Hepatocyte (in vitro differentiated cells): ENCODE measurements at regions not wholly inside any gene's neighbourhood (a gene's known extent, or its start where the extent isn't known, plus 50 kb on each side); places are given as distances from the start of the nearest gene placed in this dataset.

ENCODE experiments used
- DNase-seq: peaks from one replicate; pipeline ENCODE4 v3.0.0-alpha.2; 2016; ENCODE audit warnings: low spot score
- H2AFZ ChIP-seq: fragments of 200-600 bp; sonication (generic); 2 replicates; pipeline ENCODE4 v1.6.0; 2016; ENCODE audit warnings: antibody characterized with exemption, mild to moderate bottlenecking
- H3K27ac ChIP-seq: fragments of 200-600 bp; sonication (generic); 2 replicates; pipeline ENCODE4 v1.5.1; 2016; ENCODE audit warnings: mild to moderate bottlenecking
- H3K27me3 ChIP-seq: fragments of 200-600 bp; sonication (generic); 2 replicates; pipeline ENCODE4 v1.6.1; 2016
- H3K36me3 ChIP-seq: fragments of 200-600 bp; sonication (generic); replicated peaks from 2 replicates; pipeline ENCODE4 v1.5.1; 2016; ENCODE audit warnings: low read depth; ENCODE audit not compliant: insufficient read depth
- H3K4me1 ChIP-seq: fragments of 200-600 bp; sonication (generic); 2 replicates; pipeline ENCODE4 v1.5.1; 2016; ENCODE audit warnings: mild to moderate bottlenecking, moderate library complexity; ENCODE audit not compliant: insufficient read depth
- H3K4me2 ChIP-seq: fragments of 200-600 bp; sonication (generic); 2 replicates; pipeline ENCODE4 v1.6.0; 2016
- H3K4me3 ChIP-seq: fragments of 200-600 bp; sonication (generic); 2 replicates; pipeline ENCODE4 v1.5.1; 2016; ENCODE audit warnings: mild to moderate bottlenecking
- H3K79me2 ChIP-seq: fragments of 200-600 bp; sonication (generic); 2 replicates; pipeline ENCODE4 v1.6.0; 2017; ENCODE audit warnings: mild to moderate bottlenecking
- H3K9me2 ChIP-seq: fragments of 200-600 bp; sonication (generic); replicated peaks from 2 replicates; pipeline ENCODE4 v1.6.0; 2017; ENCODE audit warnings: mild to moderate bottlenecking; ENCODE audit not compliant: insufficient read depth
- H3K9me3 ChIP-seq: fragments of 200-600 bp; sonication (generic); 2 replicates; pipeline ENCODE4 v1.5.1; 2016; ENCODE audit warnings: low read depth, mild to moderate bottlenecking
- H4K20me1 ChIP-seq: fragments of 200-600 bp; sonication (generic); 2 replicates; pipeline ENCODE4 v1.6.0; 2016; ENCODE audit warnings: mild to moderate bottlenecking; ENCODE audit not compliant: insufficient read depth, poor library complexity, severe bottlenecking
- EZH2 ChIP-seq: fragments of 200-600 bp; sonication (generic); IDR thresholded peaks from 2 replicates; pipeline ENCODE4 v1.6.1; 2016; ENCODE audit warnings: antibody characterized with exemption, mild to moderate bottlenecking, borderline replicate concordance
- EZH2phosphoT487 ChIP-seq: fragments of 200-600 bp; sonication (generic); IDR thresholded peaks from one replicate; pipeline ENCODE4 v1.6.1; 2018; ENCODE audit warnings: antibody characterized with exemption, mild to moderate bottlenecking, low read depth, moderate library complexity; ENCODE audit not compliant: unreplicated experiment, severe bottlenecking
- WGBS: methylation state at CpG from one replicate; pipeline ENCODE4 v1.1.6; 2016; ENCODE audit warnings: low lambda C conversion rate; ENCODE audit errors: missing lambda C conversion rate; 5-methylcytosine and 5-hydroxymethylcytosine counted together
- TF ChIP-seq, protein P1 (sequence below): fragments of 200-600 bp; sonication (generic); IDR thresholded peaks from 2 replicates; pipeline ENCODE4 v1.5.1; 2016; ENCODE audit warnings: antibody characterized with exemption, mild to moderate bottlenecking; ENCODE audit not compliant: poor library complexity

DNA sequence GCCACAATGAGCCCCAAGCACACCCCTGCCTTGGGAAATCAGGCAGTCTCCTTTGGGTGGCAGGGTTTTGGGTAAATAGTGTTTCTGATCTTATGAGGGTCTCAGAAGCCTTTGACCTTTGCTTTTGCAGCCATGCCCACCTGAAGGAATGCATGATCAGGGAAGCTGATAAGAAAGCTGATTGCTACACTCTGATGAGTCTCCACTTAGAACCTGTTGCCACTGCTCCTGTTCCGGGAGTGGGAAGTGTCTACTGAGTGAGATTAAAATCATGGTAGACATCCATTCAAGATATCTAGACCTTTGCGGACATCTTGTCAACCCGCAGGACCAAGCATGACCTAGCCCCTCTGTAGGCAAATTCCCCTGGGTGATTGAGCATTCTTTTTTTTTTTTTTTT, 282.6 kb downstream of the SKIDA1 start:
- no peaks in the 10 kb centered on the region for H3K4me1 ChIP-seq
- no peaks in the 10 kb centered on the region for H3K27me3 ChIP-seq
- no peaks in the 10 kb centered on the region for H3K9me2 ChIP-seq
- no peak overlapping the region for H2AFZ ChIP-seq
- no peaks in the 10 kb centered on the region for H3K9me3 ChIP-seq
- H3K4me3 ChIP-seq: no peak overlapping the region
- no peak for TF ChIP-seq EZH2
- TF ChIP-seq EZH2phosphoT487: no peak
- TF ChIP-seq, protein P1, sequence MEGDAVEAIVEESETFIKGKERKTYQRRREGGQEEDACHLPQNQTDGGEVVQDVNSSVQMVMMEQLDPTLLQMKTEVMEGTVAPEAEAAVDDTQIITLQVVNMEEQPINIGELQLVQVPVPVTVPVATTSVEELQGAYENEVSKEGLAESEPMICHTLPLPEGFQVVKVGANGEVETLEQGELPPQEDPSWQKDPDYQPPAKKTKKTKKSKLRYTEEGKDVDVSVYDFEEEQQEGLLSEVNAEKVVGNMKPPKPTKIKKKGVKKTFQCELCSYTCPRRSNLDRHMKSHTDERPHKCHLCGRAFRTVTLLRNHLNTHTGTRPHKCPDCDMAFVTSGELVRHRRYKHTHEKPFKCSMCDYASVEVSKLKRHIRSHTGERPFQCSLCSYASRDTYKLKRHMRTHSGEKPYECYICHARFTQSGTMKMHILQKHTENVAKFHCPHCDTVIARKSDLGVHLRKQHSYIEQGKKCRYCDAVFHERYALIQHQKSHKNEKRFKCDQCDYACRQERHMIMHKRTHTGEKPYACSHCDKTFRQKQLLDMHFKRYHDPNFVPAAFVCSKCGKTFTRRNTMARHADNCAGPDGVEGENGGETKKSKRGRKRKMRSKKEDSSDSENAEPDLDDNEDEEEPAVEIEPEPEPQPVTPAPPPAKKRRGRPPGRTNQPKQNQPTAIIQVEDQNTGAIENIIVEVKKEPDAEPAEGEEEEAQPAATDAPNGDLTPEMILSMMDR: no peak
- H4K20me1 ChIP-seq: no peaks in the 10 kb centered on the region
- H3K36me3 ChIP-seq: no peaks in the 10 kb centered on the region
- H3K79me2 ChIP-seq: no peaks in the 10 kb centered on the region
- 60% methylated on average over 3 of the region's 3 CpGs for WGBS
- peak overlapping the region; percentile 20 for H3K4me2 ChIP-seq
- peak overlapping the region; percentile 41 for H3K27ac ChIP-seq
- peak; percentile 30 for DNase-seq

DNA sequence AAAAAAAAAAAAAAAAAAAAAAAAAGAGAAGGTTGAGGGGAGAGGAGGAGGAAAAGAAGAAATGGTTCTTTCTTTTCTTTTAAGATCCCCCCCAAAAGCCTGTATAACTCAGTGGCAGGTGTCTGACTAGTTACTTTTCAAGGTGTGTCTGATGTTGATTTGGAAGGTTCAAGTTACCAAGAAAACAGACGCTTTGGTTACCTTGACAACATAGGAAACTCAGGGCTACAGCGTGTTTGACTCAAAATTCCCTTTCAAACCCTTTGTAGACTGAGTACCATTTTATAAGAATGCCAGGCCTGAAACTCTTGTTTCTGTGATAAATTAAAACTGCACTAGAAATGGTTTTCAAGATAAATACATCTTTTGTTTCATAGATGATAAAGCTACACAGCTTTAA, 286.8 kb downstream of the SKIDA1 start:
- Histone ChIP-seq H3K4me1 (no peaks in the 10 kb centered on the region), H3K36me3 (no peaks in the 10 kb centered on the region), H2AFZ (no peak overlapping the region), H3K4me3 (no peak overlapping the region), H3K27ac (no peak overlapping the region), H3K79me2 (no peaks in the 10 kb centered on the region), H3K4me2 (no peak overlapping the region), H3K9me3 (no peaks in the 10 kb centered on the region), H3K27me3 (no peaks in the 10 kb centered on the region), H3K9me2 (no peaks in the 10 kb centered on the region), H4K20me1 (no peaks in the 10 kb centered on the region)
- no peak for DNase-seq
- 33% methylated on average over 2 of the region's 2 CpGs for WGBS
- TF ChIP-seq EZH2 (no peak), EZH2phosphoT487 (no peak)
- TF ChIP-seq, protein P1: no peak

DNA sequence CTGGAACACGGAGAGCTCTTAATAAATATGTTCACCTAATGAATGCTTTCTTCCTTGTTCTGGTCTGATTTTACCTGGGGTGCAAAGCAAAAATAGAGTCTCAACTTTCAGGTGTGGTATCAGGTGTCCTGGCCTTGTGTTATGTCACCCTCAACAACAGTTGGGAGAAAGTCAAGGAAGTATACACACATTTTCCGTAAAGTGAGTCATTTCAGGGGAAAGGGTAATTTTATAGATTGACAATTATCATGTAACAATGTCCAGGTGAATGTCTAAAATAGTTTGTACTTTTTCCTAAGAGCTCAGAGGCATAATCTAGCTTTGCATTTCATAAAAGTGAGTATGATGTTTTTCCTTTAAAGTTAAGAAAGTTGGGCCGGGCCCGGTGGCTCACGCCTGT, 287.4 kb downstream of the SKIDA1 start:
- Histone ChIP-seq H3K4me2 (no peak overlapping the region), H3K9me3 (no peaks in the 10 kb centered on the region), H3K36me3 (no peaks in the 10 kb centered on the region), H3K79me2 (no peaks in the 10 kb centered on the region), H2AFZ (no peak overlapping the region), H3K9me2 (no peaks in the 10 kb centered on the region), H3K4me3 (no peak overlapping the region), H3K27me3 (no peaks in the 10 kb centered on the region), H4K20me1 (no peaks in the 10 kb centered on the region), H3K27ac (no peak overlapping the region), H3K4me1 (no peaks in the 10 kb centered on the region)
- no peak for DNase-seq
- no peak for TF ChIP-seq EZH2
- TF ChIP-seq EZH2phosphoT487: no peak
- TF ChIP-seq, protein P1: no peak
- WGBS: 90% methylated on average over 5 of the region's 5 CpGs

DNA sequence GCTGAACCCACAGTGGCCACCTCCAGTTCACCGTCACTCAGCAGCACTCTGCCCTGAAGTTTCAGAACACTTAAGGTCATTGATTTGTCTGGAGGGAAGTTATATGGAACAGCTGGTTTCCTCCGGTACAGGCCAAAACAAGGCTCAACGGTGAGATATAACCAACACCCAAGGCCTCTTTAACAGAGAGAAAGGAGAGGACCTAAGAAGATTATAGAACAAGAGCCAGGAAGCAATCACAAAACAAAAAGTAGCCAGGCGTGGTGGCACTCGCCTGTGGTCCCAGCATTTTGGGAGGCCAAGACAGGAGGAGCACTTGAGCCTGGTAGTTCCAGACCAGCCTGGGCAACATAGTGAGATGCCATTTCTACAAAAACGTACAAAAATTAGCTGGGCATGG, 290.7 kb downstream of the SKIDA1 start:
- 93% methylated on average over 6 of the region's 6 CpGs for WGBS
- Histone ChIP-seq H3K79me2 (no peaks in the 10 kb centered on the region), H3K27me3 (no peaks in the 10 kb centered on the region), H3K36me3 (no peaks in the 10 kb centered on the region), H2AFZ (no peak overlapping the region), H3K4me2 (no peak overlapping the region), H3K4me1 (no peaks in the 10 kb centered on the region), H4K20me1 (no peaks in the 10 kb centered on the region), H3K9me3 (no peaks in the 10 kb centered on the region), H3K9me2 (no peaks in the 10 kb centered on the region), H3K4me3 (no peak overlapping the region), H3K27ac (no peak overlapping the region)
- DNase-seq: no peak
- no peak for TF ChIP-seq EZH2
- TF ChIP-seq, protein P1: no peak
- TF ChIP-seq EZH2phosphoT487: no peak
